NCI-H345 treated with DMSO at 0.1 percent for 48 hours (cell line): ENCODE measurements at regions not wholly inside any gene's neighbourhood (a gene's known extent, or its start where the extent isn't known, plus 50 kb on each side); places are given as distances from the start of the nearest gene placed in this dataset.

Experiments
- DNase-seq: peaks from one replicate; lab custom pipeline; 2025; ENCODE audit not compliant: unreplicated experiment; lab: John Stamatoyannopoulos, UW

GRCh38 chr5:110917161-110917875, 154.2 kb upstream of the TSLP start:
- DNase-seq, result no peak

GRCh38 chr5:110918683-110919082, 152.8 kb upstream of the TSLP start:
- DNase-seq, result no peak

- no peak for DNase-seq
Observed at GRCh38 chr5:110923971-110924370, 147.5 kb upstream of the TSLP start.

GRCh38 chr5:110925398-110925797, 146.1 kb upstream of the TSLP start:
- no peak for DNase-seq

- no peak for DNase-seq
Observed at GRCh38 chr5:110925916-110926315, 145.6 kb upstream of the TSLP start.

- DNase-seq, result no peak
Observed at GRCh38 chr5:110932755-110933488, 138.6 kb upstream of the TSLP start.

GRCh38 chr5:110940136-110940535, 131.4 kb upstream of the TSLP start:
- DNase-seq, result no peak

GRCh38 chr5:110945874-110946436, 125.6 kb upstream of the TSLP start:
- DNase-seq, result no peak

- DNase-seq, result no peak
Observed at GRCh38 chr5:110951373-110951791, 120.1 kb upstream of the TSLP start.

GRCh38 chr5:110956280-110956912, 115.1 kb upstream of the TSLP start:
- DNase-seq, result peak; percentile 30

- peak; percentile 41 for DNase-seq
Observed at GRCh38 chr5:110956913-110957813, 114.3 kb upstream of the TSLP start.

- DNase-seq, result no peak
Observed at GRCh38 chr5:110957934-110958333, 113.6 kb upstream of the TSLP start.

GRCh38 chr5:110963495-110963894, 108.0 kb upstream of the TSLP start:
- no peak for DNase-seq

- no peak for DNase-seq
Observed at GRCh38 chr5:110965773-110966581, 105.5 kb upstream of the TSLP start.

- DNase-seq, result no peak
Observed at GRCh38 chr5:110968246-110969005, 103.1 kb upstream of the TSLP start.

- DNase-seq, result peak; percentile 54
Observed at GRCh38 chr5:110969502-110969901, 102.0 kb upstream of the TSLP start.

- DNase-seq, result no peak
Observed at GRCh38 chr5:110973510-110973909, 98.0 kb upstream of the TSLP start.

GRCh38 chr5:110977915-110978314, 93.6 kb upstream of the TSLP start:
- DNase-seq, result no peak

GRCh38 chr5:110985882-110986281, 85.6 kb upstream of the TSLP start:
- peak; percentile 19 for DNase-seq
